ENCODE measurements at regions not wholly inside any gene's neighbourhood (a gene's known extent, or its start where the extent isn't known, plus 50 kb on each side); places are given as distances from the start of the nearest gene placed in this dataset.

- TF ChIP-seq EZH2 (IDR thresholded peaks at IDR 0.05) (no peak), POLR2AphosphoS5 (IDR thresholded peaks at IDR 0.05; ENCODE audit: borderline replicate concordance, low read depth, low read length) (no peak)
These were observed 511.0 kb upstream of the COBL start for GRCh38 chr7:51827631-51828030.
